H9 (cell line): ENCODE measurements at regions not wholly inside any gene's neighbourhood (a gene's known extent, or its start where the extent isn't known, plus 50 kb on each side); places are given as distances from the start of the nearest gene placed in this dataset.

Experiments
- DNase-seq: peaks from one replicate; pipeline ENCODE4 v3.0.0-alpha.2; 2017
- H2AFZ ChIP-seq: one replicate; pipeline ENCODE4 v1.6.1; 2013; ENCODE audit warnings: mild to moderate bottlenecking, low read length, control low read depth, moderate library complexity
- H2AK5ac ChIP-seq: 2 replicates; pipeline ENCODE4 v1.6.1; 2013; ENCODE audit warnings: low read length, control low read depth, mixed read lengths; ENCODE audit not compliant: insufficient read length
- H2BK120ac ChIP-seq: one replicate; pipeline ENCODE4 v1.6.1; 2013; ENCODE audit warnings: low read depth, mild to moderate bottlenecking, low read length, control low read depth, inconsistent platforms; ENCODE audit not compliant: poor library complexity, severe bottlenecking
- H2BK12ac ChIP-seq: 2 replicates; pipeline ENCODE4 v1.6.1; 2013; ENCODE audit warnings: low read length, control low read depth, mixed read lengths, low read depth; ENCODE audit not compliant: insufficient read length
- H2BK15ac ChIP-seq: 2 replicates; pipeline ENCODE4 v1.6.1; 2013; ENCODE audit warnings: low read depth, low read length, control low read depth
- H2BK20ac ChIP-seq: one replicate; pipeline ENCODE4 v1.6.1; 2013; ENCODE audit warnings: low read depth, mild to moderate bottlenecking, low read length, control low read depth, inconsistent platforms; ENCODE audit not compliant: poor library complexity, severe bottlenecking
- H2BK5ac ChIP-seq: 2 replicates; pipeline ENCODE4 v1.6.1; 2013; ENCODE audit warnings: low read length, control low read depth, mixed read lengths; ENCODE audit not compliant: insufficient read length
- H3K14ac ChIP-seq: 2 replicates; pipeline ENCODE4 v1.6.1; 2013; ENCODE audit warnings: low read length, control low read depth; ENCODE audit not compliant: insufficient read depth
- H3K18ac ChIP-seq: 2 replicates; pipeline ENCODE4 v1.6.1; 2013; ENCODE audit warnings: low read depth, mild to moderate bottlenecking, mixed read lengths, low read length, control low read depth; ENCODE audit not compliant: insufficient read length
- H3K23ac ChIP-seq: 2 replicates; pipeline ENCODE4 v1.6.1; 2013; ENCODE audit warnings: low read length, control low read depth, mixed read lengths, low read depth; ENCODE audit not compliant: insufficient read length
- H3K23me2 ChIP-seq: 2 replicates; pipeline ENCODE4 v1.6.1; 2013; ENCODE audit warnings: low read depth, mild to moderate bottlenecking, mixed read lengths, low read length, control low read depth; ENCODE audit not compliant: insufficient read length, poor library complexity, severe bottlenecking
- H3K27ac ChIP-seq: 2 replicates; pipeline ENCODE4 v1.5.1; 2013; ENCODE audit warnings: low read length, control low read depth, mixed read lengths, low read depth; ENCODE audit not compliant: insufficient read length
- H3K27me3 ChIP-seq: 2 replicates; pipeline ENCODE4 v1.6.1; 2013; ENCODE audit warnings: low read length, control low read depth, inconsistent platforms; ENCODE audit not compliant: insufficient read depth
- H3K4ac ChIP-seq: 2 replicates; pipeline ENCODE4 v1.6.1; 2013; ENCODE audit warnings: low read depth, mild to moderate bottlenecking, control low read depth, inconsistent platforms, low read length, moderate library complexity
- H3K4me1 ChIP-seq: 2 replicates; pipeline ENCODE4 v1.6.1; 2013; ENCODE audit warnings: low read length, control low read depth, inconsistent platforms; ENCODE audit not compliant: insufficient read depth
- H3K4me2 ChIP-seq: 2 replicates; pipeline ENCODE4 v1.6.1; 2013; ENCODE audit warnings: low read length, control low read depth, mixed read lengths; ENCODE audit not compliant: insufficient read length, insufficient read depth
- H3K56ac ChIP-seq: 2 replicates; pipeline ENCODE4 v1.6.1; 2013; ENCODE audit warnings: low read depth, mild to moderate bottlenecking, mixed read lengths, low read length, control low read depth; ENCODE audit not compliant: insufficient read length
- H3K79me1 ChIP-seq: 2 replicates; pipeline ENCODE4 v1.6.1; 2013; ENCODE audit warnings: low read depth, mild to moderate bottlenecking, moderate library complexity, low read length, control low read depth, inconsistent platforms; ENCODE audit not compliant: insufficient read depth, poor library complexity, severe bottlenecking
- H3K79me2 ChIP-seq: 2 replicates; pipeline ENCODE4 v1.6.1; 2013; ENCODE audit warnings: low read length, control low read depth, inconsistent platforms; ENCODE audit not compliant: insufficient read depth
- H3K9ac ChIP-seq: 2 replicates; pipeline ENCODE4 v1.6.1; 2013; ENCODE audit warnings: low read length, control low read depth, mixed read lengths; ENCODE audit not compliant: insufficient read length; ENCODE audit errors: extremely low read depth
- H3K9me3 ChIP-seq: one replicate; pipeline ENCODE4 v1.6.1; 2013; ENCODE audit warnings: low read depth, low read length, inconsistent platforms; ENCODE audit not compliant: control insufficient read depth
- H3T11ph ChIP-seq: one replicate; pipeline ENCODE4 v1.6.1; 2013; ENCODE audit warnings: mild to moderate bottlenecking, low read length, control low read depth, inconsistent platforms
- H4K20me1 ChIP-seq: one replicate; pipeline ENCODE4 v1.6.1; 2013; ENCODE audit not compliant: control insufficient read depth, insufficient read length, insufficient read depth
- H4K5ac ChIP-seq: 2 replicates; pipeline ENCODE4 v1.6.1; 2013; ENCODE audit warnings: low read depth, mild to moderate bottlenecking, mixed read lengths, low read length, control low read depth; ENCODE audit not compliant: insufficient read length
- H4K8ac ChIP-seq: replicated peaks from 2 replicates; pipeline ENCODE4 v1.6.1; 2013; ENCODE audit warnings: low read length, control low read depth, mixed read lengths, low read depth; ENCODE audit not compliant: insufficient read length
- H4K91ac ChIP-seq: 2 replicates; pipeline ENCODE4 v1.6.1; 2013; ENCODE audit warnings: low read depth, mild to moderate bottlenecking, moderate library complexity, mixed read lengths, low read length, control low read depth; ENCODE audit not compliant: insufficient read length
- H3K27ac Mint-ChIP-seq, 3 experiments: 2 replicates in 2 of 3; 3 replicates in 1 of 3; pipeline ENCODE4 v1.8.0; 2020 to 2021; ENCODE audit warnings: mixed read lengths in 3 of 3, mild to moderate bottlenecking in 1 of 3, moderate library complexity in 1 of 3
- H3K27me3 Mint-ChIP-seq: 2 replicates; pipeline ENCODE4 v1.8.0; 2021; ENCODE audit warnings: low read depth, mild to moderate bottlenecking, moderate library complexity, mixed read lengths
- H3K36me3 Mint-ChIP-seq, 3 experiments: 2 replicates in 2 of 3; 3 replicates in 1 of 3; pipeline ENCODE4 v1.8.0; 2020 to 2021; ENCODE audit warnings: low read depth in 3 of 3, mixed read lengths in 3 of 3; ENCODE audit not compliant: insufficient read depth in 1 of 3
- H3K4me1 Mint-ChIP-seq, 2 experiments: 2 replicates each; pipeline ENCODE4 v1.8.0; 2020; ENCODE audit warnings: mixed read lengths in 2 of 2
- H3K4me3 Mint-ChIP-seq, 2 experiments: 2 replicates in 1 of 2; 3 replicates in 1 of 2; pipeline ENCODE4 v1.8.0; 2020 to 2021; ENCODE audit warnings: mild to moderate bottlenecking in 2 of 2, mixed read lengths in 2 of 2, moderate library complexity in 1 of 2
- H3K9me3 Mint-ChIP-seq, 2 experiments: 2 replicates in 1 of 2; 3 replicates in 1 of 2; pipeline ENCODE4 v1.8.0; 2020; ENCODE audit warnings: mild to moderate bottlenecking in 2 of 2, mixed read lengths in 2 of 2, moderate library complexity in 1 of 2
- WGBS: extraction: QIAGEN DNeasy Blood & Tissue Kit; methylation state at CpG from one replicate; pipeline ENCODE4 v1.1.7; 2013; ENCODE audit warnings: missing lambda C conversion rate, low lambda C conversion rate, mixed read lengths; ENCODE audit not compliant: insufficient read length; ENCODE audit errors: extremely low coverage; 5-methylcytosine and 5-hydroxymethylcytosine counted together
- TF ChIP-seq, protein P1 (sequence below): fragments of 200-600 bp; sonication (generic); conservative IDR thresholded peaks from 3 replicates; pipeline ENCODE4 v1.8.0; 2021; ENCODE audit warnings: antibody characterized with exemption, mild to moderate bottlenecking

DNA sequence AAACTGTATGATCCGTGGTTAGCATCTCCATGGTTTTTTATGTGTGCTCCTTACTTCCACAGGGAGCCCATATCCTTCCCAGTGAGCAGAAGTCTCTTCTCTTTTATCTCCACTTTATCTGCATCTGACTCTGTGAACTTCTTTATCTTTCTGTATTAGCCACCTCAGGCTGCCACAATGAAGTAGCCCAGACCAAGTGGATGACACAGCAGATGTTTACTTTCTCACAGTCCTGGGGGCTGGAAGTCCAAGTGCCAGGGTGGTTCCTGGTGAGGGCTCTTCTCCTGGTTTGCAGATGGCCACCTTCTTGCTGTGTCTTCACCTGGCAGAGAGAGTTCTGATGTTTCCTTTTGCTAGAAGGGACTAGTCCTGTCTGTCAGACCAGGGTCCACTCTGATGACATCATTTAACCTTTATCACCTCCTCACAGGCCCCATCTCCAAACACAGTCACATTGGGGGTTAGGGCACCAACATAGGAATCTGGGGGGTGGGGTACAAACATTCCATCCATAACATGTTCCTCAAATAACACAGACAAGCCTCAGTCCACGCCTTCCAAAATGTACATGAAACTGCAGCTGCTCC, 108.5 kb upstream of the RNF32 start:
- TF ChIP-seq, protein P1, sequence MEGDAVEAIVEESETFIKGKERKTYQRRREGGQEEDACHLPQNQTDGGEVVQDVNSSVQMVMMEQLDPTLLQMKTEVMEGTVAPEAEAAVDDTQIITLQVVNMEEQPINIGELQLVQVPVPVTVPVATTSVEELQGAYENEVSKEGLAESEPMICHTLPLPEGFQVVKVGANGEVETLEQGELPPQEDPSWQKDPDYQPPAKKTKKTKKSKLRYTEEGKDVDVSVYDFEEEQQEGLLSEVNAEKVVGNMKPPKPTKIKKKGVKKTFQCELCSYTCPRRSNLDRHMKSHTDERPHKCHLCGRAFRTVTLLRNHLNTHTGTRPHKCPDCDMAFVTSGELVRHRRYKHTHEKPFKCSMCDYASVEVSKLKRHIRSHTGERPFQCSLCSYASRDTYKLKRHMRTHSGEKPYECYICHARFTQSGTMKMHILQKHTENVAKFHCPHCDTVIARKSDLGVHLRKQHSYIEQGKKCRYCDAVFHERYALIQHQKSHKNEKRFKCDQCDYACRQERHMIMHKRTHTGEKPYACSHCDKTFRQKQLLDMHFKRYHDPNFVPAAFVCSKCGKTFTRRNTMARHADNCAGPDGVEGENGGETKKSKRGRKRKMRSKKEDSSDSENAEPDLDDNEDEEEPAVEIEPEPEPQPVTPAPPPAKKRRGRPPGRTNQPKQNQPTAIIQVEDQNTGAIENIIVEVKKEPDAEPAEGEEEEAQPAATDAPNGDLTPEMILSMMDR = no peak
- no peak overlapping the region for H3K4me3 Mint-ChIP-seq

More for the DNA sequence above, 108.5 kb upstream of the RNF32 start:
- H3K27ac ChIP-seq = no peak overlapping the region
- no peaks in the 10 kb centered on the region for H3K9me3 Mint-ChIP-seq
- no peak overlapping the region for H2AK5ac ChIP-seq
- no peak overlapping the region for H3T11ph ChIP-seq
- no peak overlapping the region for H3K9ac ChIP-seq
- no peak overlapping the region; the same call in 1 of the 2 replicates for H3K14ac ChIP-seq
- H4K91ac ChIP-seq = no peak overlapping the region
- no peak overlapping the region for H2BK20ac ChIP-seq
- H3K4me1 Mint-ChIP-seq = no peaks in the 10 kb centered on the region
- H3K56ac ChIP-seq = no peak overlapping the region
- H3K4me1 ChIP-seq = no peaks in the 10 kb centered on the region
- no peak overlapping the region for H2BK15ac ChIP-seq
- no peaks in the 10 kb centered on the region for H3K9me3 ChIP-seq
- H3K79me2 ChIP-seq = no peaks in the 10 kb centered on the region
- H4K20me1 ChIP-seq = no peaks in the 10 kb centered on the region
- no CpG with 5 or more reads among the region's 2 CpGs for WGBS
- no peak overlapping the region; a peak in 1 of 7 replicates for H3K27ac Mint-ChIP-seq
- H2BK120ac ChIP-seq = no peak overlapping the region
- H3K23ac ChIP-seq = no peak overlapping the region
- no peaks in the 10 kb centered on the region for H3K27me3 ChIP-seq
- H3K4me2 ChIP-seq = no peak overlapping the region
- no peak overlapping the region for H2BK12ac ChIP-seq
- no peaks in the 10 kb centered on the region for H3K23me2 ChIP-seq
- H4K8ac ChIP-seq = no peak overlapping the region
- H2AFZ ChIP-seq = no peak overlapping the region
- H2BK5ac ChIP-seq = no peak overlapping the region
- H3K4ac ChIP-seq = no peak overlapping the region
- no peak overlapping the region for H4K5ac ChIP-seq
- H3K27me3 Mint-ChIP-seq = peaks cover 5% of the 10 kb centered on the region
- H3K18ac ChIP-seq = no peak overlapping the region
- no peak for DNase-seq
- no peaks in the 10 kb centered on the region; a peak in 1 of 7 replicates for H3K36me3 Mint-ChIP-seq
- H3K79me1 ChIP-seq = no peaks in the 10 kb centered on the region
